HEK293T (cell line): ENCODE measurements at regions not wholly inside any gene's neighbourhood (a gene's known extent, or its start where the extent isn't known, plus 50 kb on each side); places are given as distances from the start of the nearest gene placed in this dataset.
A peak's percentile ranks its signal among the peaks of the same experiment; 100 is the strongest.

ENCODE experiments used
- CTCF ChIA-PET: fragments of 350-600 bp; formaldehyde crosslinking; extraction: SDS; loops from one replicate; lab custom pipeline; 2021; ENCODE audit warnings: antibody characterized with exemption, inconsistent platforms; lab: Yijun Ruan, JAX
- POLR2A ChIA-PET: fragments of 350-600 bp; formaldehyde crosslinking; extraction: SDS; loops from one replicate; lab custom pipeline; 2020; ENCODE audit warnings: antibody characterized with exemption, inconsistent platforms; lab: Yijun Ruan, JAX
- DNase-seq: peaks from one replicate; pipeline ENCODE4 v3.0.0; 2012; ENCODE audit warnings: mixed read lengths; ENCODE audit errors: extremely low spot score
- ARNT ChIP-seq: fragments of 450-650 bp; IDR thresholded peaks from 2 replicates; pipeline ENCODE4 v1.6.1; 2017; ENCODE audit warnings: mild to moderate bottlenecking
- BHLHE40 ChIP-seq: fragments of 450-650 bp; IDR thresholded peaks from 2 replicates; pipeline ENCODE4 v1.6.1; 2016; ENCODE audit warnings: mild to moderate bottlenecking, moderate library complexity, borderline replicate concordance
- CTBP1 ChIP-seq: fragments of 450-650 bp; IDR thresholded peaks from 2 replicates; pipeline ENCODE4 v1.6.1; 2016; ENCODE audit warnings: borderline replicate concordance
- ELF4 ChIP-seq: fragments of 450-650 bp; IDR thresholded peaks from 2 replicates; pipeline ENCODE4 v1.6.1; 2017; ENCODE audit warnings: antibody characterized with exemption
- FOXA1 ChIP-seq: fragments of 450-650 bp; IDR thresholded peaks from 2 replicates; pipeline ENCODE4 v1.6.1; 2016; ENCODE audit warnings: mild to moderate bottlenecking
- FOXK2 ChIP-seq: fragments of 450-650 bp; IDR thresholded peaks from 2 replicates; pipeline ENCODE4 v1.6.1; 2016; ENCODE audit warnings: mild to moderate bottlenecking
- FOXM1 ChIP-seq: fragments of 450-650 bp; IDR thresholded peaks from 2 replicates; pipeline ENCODE4 v1.6.1; 2017; ENCODE audit warnings: mild to moderate bottlenecking, borderline replicate concordance
- HDGF ChIP-seq: fragments of 450-650 bp; IDR thresholded peaks from 2 replicates; pipeline ENCODE4 v1.6.1; 2017; ENCODE audit warnings: antibody characterized with exemption, borderline replicate concordance
- L3MBTL2 ChIP-seq: fragments of 450-650 bp; conservative IDR thresholded peaks from 2 replicates; pipeline ENCODE4 v1.6.1; 2016; ENCODE audit warnings: mild to moderate bottlenecking
- LEF1 ChIP-seq: fragments of 450-650 bp; IDR thresholded peaks from 2 replicates; pipeline ENCODE4 v1.6.1; 2017; ENCODE audit warnings: mild to moderate bottlenecking, borderline replicate concordance
- NFRKB ChIP-seq: fragments of 450-650 bp; IDR thresholded peaks from 2 replicates; pipeline ENCODE4 v1.6.1; 2016; ENCODE audit warnings: mild to moderate bottlenecking, moderate library complexity
- PKNOX1 ChIP-seq: fragments of 450-650 bp; IDR thresholded peaks from 2 replicates; pipeline ENCODE4 v1.6.1; 2016
- SP1 ChIP-seq: fragments of 450-650 bp; IDR thresholded peaks from 2 replicates; pipeline ENCODE4 v1.6.1; 2017
- SUZ12 ChIP-seq: fragments of 450-650 bp; IDR thresholded peaks from 2 replicates; pipeline ENCODE4 v1.6.1; 2016; ENCODE audit warnings: mild to moderate bottlenecking
- TARDBP ChIP-seq: fragments of 450-650 bp; IDR thresholded peaks from 2 replicates; pipeline ENCODE4 v1.6.1; 2016
- ZNF384 ChIP-seq: fragments of 450-650 bp; IDR thresholded peaks from 2 replicates; pipeline ENCODE4 v1.6.1; 2016

- DNase-seq: no peak
- ChIA-PET POLR2A (no interaction called here), CTCF (no interaction called here)
- TF ChIP-seq ZNF384 (no peak), LEF1 (no peak), L3MBTL2 (no peak), FOXM1 (no peak), SUZ12 (no peak), FOXA1 (no peak), FOXK2 (no peak), BHLHE40 (no peak), NFRKB (no peak), PKNOX1 (no peak), TARDBP (no peak), ARNT (no peak), ELF4 (no peak), SP1 (no peak), HDGF (no peak), CTBP1 (no peak)
Measured at GRCh38 chr18:22570492-22570891, 152.8 kb upstream of the CTAGE1 start.

GRCh38 chr18:22572341-22572740 lies 154.6 kb upstream of the CTAGE1 start:
- POLR2A ChIA-PET: no interaction called here
- TF ChIP-seq NFRKB: no peak
- no peak for TF ChIP-seq FOXK2
- TF ChIP-seq FOXA1: no peak
- no peak for TF ChIP-seq SP1
- no peak for TF ChIP-seq ELF4
- TF ChIP-seq ARNT: no peak
- no peak for TF ChIP-seq PKNOX1
- no peak for TF ChIP-seq CTBP1
- TF ChIP-seq BHLHE40: no peak
- TF ChIP-seq HDGF: no peak
- TF ChIP-seq FOXM1: no peak
- TF ChIP-seq SUZ12: no peak
- TF ChIP-seq ZNF384: no peak
- TF ChIP-seq TARDBP: no peak
- no peak for TF ChIP-seq L3MBTL2
- TF ChIP-seq LEF1: no peak
- CTCF ChIA-PET: no interaction called here
- DNase-seq: no peak

- TF ChIP-seq ELF4 (no peak), SUZ12 (no peak), FOXA1 (no peak), FOXM1 (no peak), TARDBP (no peak), L3MBTL2 (0 out of 2 replicates have a peak, but pooled peaks have one; percentile 13), SP1 (no peak), LEF1 (no peak)
- ChIA-PET POLR2A (no interaction called here), CTCF (no interaction called here)
- no peak for DNase-seq
Measured at GRCh38 chr18:22579271-22579670, 161.6 kb upstream of the CTAGE1 start.

- no peak for DNase-seq
- TF ChIP-seq ELF4 (no peak), ARNT (no peak), CTBP1 (no peak), TARDBP (no peak), L3MBTL2 (no peak), FOXM1 (no peak), NFRKB (no peak), SUZ12 (no peak), FOXK2 (no peak)
- CTCF ChIA-PET: no interaction called here
- POLR2A ChIA-PET: no interaction called here
Measured at GRCh38 chr18:22585333-22585732, 167.6 kb upstream of the CTAGE1 start.

GRCh38 chr18:22585821-22586220 lies 168.1 kb upstream of the CTAGE1 start:
- ChIA-PET CTCF (no interaction called here), POLR2A (no interaction called here)
- DNase-seq: no peak
- TF ChIP-seq ZNF384 (no peak), BHLHE40 (no peak)

GRCh38 chr18:22591222-22591621 lies 173.5 kb upstream of the CTAGE1 start:
- CTCF ChIA-PET: no interaction called here
- POLR2A ChIA-PET: no interaction called here
- TF ChIP-seq CTBP1 (no peak), FOXM1 (no peak), TARDBP (no peak), SUZ12 (no peak), ELF4 (no peak), BHLHE40 (no peak), FOXK2 (no peak), PKNOX1 (no peak), ZNF384 (no peak), ARNT (no peak), LEF1 (no peak)
- DNase-seq: no peak
